NCI-H748 (cell line): ENCODE measurements at regions not wholly inside any gene's neighbourhood (a gene's known extent, or its start where the extent isn't known, plus 50 kb on each side); places are given as distances from the start of the nearest gene placed in this dataset.
"Not testable (repeated sequence)": the region's sequence is repeated elsewhere in the genome, so short reads cannot be mapped to it uniquely, and the experiment has no call there.

Source experiments
- DNase-seq: peaks from one replicate; lab custom pipeline; 2025; ENCODE audit not compliant: unreplicated experiment; lab: John Stamatoyannopoulos, UW

DNA sequence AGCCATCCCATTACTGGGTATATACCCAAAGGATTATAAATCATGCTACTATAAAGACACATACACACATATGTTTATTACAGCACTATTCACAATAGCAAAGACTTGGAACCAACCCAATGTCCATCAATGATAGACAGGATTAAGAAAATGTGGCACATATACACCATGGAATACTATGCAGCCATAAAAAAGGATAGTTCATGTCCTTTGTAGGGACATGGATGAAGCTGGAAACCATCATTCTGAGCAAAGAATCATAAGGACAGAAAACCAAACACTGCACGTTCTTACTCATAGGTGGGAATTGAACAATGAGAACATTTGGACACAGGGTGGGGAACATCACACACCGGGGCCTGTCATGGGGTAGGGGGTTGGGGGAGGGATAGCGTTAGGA is 60.3 kb upstream of the NMU start:
- DNase-seq = not testable (repeated sequence)

DNA sequence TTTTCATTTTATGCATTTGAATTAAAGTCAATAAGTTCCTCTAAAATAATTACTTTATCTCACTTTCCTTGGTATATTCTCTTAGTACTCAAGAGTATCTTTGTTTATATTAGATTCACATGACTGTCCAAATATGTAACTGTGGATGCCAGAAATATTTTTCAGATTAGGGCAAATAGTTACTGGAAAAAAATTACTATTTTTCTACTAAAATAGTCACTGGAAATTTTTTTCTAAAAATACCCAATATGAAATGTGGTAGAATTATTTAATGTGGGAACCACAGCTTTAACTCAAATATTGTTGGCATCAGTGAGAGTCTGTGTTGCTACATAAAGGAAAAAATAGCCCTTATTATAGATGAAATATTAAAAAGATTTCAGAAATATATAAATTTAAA is 70.4 kb upstream of the NMU start:
- no peak for DNase-seq

DNA sequence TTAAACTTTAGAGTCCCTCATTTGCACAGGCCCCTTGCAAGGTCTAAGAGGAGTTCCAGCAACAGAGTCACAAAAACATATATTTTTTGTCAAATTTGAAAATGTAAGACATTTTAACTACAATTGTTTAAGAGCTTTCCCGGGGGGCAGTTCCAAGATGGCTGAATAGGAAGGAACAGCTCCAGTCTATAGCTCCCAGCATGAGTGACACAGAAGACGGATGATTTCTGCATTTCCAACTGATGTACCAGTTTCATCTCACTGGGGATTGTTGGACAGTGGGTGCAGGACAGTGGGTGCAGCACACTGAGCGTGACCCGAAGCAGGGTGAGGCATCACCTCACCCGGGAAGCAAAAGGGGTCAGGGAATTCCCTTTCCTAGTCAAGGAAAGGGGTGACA is 71.4 kb upstream of the NMU start:
- DNase-seq = peak; percentile 0

DNA sequence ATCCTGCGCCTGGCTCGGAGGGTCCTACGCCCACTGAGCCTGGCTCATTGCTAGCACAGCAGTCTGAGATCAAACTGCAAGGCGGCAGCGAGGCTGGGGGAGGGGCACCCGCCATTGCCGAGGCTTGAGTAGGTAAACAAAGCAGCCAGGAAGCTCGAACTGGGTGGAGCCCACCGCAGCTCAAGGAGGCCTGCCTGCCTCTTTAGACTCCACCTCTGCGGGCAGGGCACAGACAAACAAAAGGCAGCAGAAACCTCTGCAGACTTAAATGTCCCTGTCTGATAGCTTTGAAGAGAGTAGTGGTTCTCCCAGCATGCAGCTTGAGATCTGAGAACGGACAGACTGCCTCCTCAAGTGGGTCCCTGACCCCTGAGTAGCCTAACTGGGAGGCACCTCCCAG is 71.9 kb upstream of the NMU start:
- not testable (repeated sequence) for DNase-seq

DNA sequence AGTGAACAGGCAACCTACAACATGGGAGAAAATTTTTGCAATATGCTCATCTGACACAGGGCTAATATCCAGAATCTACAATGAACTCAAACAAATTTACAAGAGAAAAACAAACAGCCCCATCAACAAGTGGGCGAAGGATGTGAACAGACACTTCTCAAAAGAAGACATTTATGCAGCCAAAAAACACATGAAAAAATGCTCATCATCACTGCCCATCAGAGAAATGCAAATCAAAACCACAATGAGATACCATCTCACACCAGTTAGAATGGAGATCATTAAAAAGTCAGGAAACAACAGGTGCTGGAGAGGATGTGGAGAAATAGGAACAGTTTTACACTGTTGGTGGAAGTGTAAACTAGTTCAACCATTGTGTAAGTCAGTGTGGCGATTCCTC is 76.7 kb upstream of the NMU start:
- not testable (repeated sequence) for DNase-seq

DNA sequence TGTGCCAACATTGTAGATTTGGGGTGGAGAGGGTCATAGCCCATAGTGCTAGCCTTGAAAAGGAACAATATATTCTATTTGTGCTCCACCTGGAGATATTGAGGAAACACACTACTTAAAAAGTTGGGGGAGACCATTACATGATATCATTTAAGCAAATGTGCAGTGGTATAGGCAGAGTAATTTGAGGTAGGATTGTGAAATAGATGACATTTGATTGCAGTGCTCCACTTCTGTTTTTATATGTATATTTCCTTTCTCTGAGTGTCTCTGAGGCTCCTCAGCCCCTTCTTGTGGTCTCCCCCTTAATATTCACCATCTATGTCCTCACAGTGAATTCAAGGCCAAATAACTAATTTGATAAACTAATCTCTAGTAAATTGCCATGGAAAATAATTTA is 85.6 kb upstream of the NMU start:
- DNase-seq = no peak

DNA sequence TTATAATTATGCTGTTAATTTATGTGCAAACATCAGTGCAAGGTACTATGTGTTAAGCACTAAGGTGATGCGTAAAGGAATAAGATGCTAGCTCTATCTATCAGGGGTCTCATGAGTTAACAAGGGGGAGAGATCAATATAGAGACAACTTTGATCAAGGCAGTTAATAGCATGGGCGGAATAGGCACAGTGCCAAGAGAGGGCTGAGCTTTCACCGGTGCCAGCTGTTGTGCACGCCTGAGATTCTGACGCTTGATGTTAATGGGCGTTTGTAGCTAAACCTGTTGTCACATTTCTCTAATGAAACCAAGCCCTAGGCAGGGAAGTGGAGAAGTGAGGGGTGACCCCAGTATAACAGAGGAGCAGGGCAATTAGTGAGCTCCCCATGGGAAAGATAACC is 86.0 kb upstream of the NMU start:
- peak; percentile 62 for DNase-seq

DNA sequence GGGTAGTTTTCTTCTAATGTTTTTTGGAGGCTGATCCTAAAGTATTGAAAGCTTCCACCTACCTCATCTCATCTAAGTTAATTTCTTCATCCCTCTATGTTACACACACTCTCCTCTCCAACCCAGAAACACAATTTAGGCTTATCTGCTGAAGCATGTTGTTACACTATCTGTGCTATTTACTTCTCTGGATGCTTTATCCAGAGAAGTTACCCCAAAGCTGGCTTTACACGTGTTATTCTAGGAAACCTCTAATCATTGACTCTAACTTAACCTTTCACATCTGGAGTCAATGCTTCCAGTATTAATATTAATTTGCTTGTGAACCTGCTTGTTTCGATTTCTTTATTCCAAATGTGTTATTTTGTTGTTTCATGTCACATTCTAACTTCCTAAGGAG is 87.3 kb upstream of the NMU start:
- no peak for DNase-seq

DNA sequence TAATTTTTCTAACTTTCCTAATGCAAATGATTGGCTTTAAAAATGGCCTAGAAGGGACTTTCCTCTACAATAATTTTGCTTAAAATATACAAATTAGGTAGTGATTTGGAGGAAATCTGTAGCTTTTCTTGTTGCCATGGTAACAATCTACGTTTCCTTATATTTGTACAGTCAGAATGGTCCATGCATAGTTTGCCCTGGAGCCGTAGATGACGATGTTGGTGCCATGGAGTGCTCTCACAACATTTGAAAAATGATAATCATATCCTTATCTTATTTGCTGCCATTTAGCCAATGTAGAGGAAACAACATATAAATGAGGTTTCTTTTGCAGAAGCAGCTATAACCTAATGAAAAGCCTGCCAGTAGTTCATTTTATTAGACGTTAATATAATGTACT is 89.0 kb upstream of the NMU start:
- DNase-seq = peak; percentile 1

DNA sequence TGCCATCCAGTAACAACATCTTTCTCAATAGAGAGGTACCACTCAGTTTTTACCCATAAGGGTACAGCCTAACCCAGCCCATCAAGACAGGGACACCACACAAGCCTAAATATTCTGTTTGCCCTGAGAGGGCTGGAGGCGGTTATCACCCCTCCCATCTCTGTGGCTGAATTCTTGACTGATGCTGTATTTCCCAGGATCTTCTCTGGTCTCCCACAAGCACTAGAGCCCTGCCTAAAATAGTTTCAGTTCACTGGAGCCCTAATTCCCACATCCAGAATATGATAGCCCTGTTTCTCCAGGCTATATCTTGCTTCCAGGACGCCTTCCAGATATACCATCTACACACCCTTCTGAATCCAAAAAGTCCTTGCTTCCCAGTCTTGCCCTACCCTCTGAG is 91.6 kb upstream of the NMU start:
- DNase-seq = no peak

DNA sequence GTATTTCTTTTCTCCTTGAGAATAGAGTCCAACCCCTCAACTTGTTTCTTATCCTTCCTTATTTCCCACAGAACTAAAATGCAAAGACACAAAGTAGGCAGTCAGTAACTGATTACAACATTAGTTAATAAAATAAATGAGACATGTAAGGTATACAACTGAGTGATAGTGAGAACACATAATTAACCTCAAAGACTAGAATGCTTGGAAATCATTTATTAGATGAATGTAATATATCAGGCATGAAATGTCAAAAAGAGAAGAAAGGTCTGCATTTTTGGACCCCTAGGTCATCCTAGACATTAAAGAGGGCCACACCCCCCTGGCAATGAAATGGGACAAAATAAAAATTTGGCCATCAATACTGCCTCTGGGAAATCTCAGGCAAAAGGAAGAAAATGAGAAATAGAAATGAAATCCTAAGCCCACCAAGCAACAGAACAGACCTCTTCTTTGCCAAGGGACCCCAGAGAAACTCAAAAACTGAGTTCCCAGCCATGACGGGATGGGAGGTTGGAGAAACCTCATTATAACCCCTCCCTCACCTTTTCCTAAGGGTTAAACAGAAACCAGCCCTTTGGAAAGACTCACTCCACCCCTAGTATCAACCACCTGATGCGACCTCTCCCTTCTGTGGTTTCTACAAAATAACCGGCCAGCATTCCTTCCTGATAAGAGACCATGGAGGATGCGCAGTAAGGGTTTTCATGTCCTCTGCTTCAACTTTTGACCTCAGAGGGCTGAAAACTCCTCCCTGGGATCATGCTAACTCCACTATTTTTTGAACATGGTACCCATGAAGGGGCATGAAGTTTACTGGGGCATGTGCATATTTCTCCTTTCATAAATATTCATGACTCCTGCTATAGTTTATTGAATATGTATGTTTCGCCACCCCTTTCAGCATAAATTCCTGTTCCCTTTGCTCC is 90.0 kb upstream of the EXOC1L start:
- no peak for DNase-seq

DNA sequence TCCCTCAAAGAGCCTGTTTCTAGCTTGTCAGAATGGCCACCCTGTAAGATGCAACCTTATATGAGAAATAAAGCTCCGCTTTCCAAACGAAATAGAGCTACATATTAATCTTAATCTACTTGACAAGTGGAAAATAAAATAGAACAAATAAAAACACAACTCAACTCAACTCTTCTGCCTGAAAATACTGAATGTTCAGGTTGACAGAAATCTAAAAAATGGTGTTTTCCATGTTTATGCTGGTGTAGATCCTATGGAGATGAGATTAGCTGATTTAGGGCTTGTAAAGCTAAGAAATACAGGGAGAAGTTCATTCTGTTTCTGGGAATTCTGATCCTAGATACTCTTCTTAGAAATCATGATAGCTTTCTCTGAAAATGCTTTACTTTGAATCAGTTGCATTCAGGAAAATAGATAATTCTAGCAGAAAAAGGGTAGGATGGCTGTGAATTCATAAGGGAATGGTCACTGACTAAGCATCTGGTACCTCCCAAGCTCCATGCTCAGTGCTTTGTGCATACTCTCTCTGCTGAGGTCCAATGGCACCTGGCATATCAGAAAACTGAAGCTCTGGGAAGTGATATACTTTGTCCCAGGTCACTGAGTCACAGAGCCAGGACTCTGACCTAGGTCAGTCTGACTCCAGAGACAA is 89.2 kb upstream of the EXOC1L start:
- DNase-seq = no peak

DNA sequence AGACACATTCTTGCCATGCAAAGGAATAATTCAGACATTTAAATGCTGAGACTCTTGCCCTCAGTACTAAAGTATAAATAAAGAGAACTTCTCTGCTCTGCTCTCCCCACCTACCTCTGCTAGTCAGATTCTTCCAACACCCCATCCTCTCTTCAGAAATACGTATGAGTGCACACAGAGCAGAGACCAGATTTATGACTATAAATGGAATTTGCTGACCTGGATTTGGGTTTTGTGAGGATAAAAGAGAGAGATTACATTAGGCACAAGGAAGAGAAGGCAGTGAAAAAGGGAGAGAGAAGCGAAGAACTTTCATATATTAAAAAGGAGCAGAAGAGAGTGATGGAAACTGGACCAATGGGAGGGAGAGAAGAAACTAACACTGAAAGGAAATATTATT is 87.6 kb upstream of the EXOC1L start:
- no peak for DNase-seq

DNA sequence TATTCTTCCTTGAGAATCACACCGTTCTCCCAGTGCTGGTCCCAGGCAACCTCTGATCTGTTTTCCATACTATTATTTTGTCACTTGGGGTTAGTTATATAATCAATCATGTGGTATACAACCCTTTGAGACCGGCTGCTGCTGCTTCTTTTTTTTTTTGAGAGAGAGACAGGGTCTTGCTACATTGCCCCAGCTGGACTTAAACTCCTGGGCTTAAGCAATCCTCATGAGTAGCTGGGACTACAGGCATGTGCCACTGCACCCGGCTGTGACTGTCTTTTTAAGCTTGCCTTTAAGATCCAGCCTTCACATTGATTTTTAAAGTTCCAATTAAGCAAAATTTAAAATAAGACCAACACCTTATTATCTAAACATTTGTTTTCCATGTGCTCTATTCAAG is 86.7 kb upstream of the EXOC1L start:
- no peak for DNase-seq

DNA sequence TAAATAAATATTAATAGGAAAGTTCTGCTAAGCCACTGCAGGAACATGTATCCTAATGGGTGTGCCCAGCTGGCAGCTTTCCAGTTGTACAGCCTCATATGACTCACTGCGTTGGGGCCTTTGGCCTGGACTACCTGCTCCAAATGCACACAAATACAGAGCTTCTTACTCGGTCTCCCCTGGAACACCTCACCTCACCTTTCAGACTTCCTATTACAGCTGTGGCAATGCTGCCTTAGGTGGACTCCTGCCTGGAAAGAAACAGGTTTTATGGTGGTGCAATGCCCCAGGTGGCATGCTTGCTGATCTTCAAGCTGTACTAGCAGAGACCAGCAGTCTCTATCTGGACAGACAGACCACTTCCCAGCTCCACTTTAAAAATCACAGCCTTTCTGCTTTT is 85.7 kb upstream of the EXOC1L start:
- DNase-seq = peak; percentile 36

DNA sequence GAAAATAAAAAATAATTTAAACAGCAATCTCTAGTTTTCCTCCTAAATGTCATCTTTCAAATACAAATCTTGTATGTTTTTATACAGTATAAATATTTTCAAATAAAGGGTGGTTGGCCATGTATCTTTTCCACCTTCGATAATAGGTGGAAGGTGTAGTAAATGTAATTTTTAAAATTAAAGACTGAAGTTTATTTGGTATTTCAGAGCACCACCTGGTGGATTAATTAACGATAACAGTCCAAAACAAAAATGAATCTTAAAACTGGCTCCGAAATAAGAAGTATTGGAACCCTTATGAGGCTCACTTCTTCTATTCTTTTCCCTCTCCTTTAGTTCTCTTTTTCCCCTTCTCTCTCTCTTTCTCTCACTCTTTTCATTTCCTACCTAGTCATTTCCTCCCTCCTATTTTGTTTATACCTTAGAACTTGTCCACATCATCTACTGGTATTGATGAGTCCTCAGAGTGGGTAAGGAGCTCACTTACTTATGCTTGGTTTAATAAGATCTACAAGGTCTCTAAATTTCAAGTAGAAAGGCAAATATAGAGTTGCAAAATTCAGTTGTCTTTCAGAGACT is 82.9 kb upstream of the EXOC1L start:
- DNase-seq = peak; percentile 6

DNA sequence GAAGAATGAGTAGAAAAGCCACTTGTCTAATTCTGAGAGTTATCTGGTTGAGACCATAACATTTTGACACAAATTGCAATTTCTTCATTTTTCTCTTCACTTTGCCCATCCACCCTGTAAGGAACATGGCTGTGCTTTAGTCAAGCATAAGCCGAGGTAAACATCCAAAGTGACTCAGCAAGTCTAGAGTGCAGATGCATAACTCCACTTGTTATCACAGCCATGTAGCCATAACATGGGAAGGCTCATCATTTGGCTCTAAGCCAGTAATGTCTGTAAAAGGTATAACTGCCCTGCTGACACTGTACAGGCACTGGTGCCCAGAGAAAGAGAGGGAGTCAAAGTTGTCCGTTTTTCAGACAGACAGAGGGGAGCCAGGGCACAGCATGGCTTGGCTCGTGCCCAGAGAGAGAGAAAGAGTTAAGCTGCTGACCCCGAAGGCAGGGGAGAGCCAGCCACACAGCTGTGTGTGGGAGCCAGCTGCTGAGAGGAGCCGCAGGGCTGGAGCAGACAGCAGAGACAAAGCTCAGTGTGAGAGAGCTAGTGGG is 76.9 kb upstream of the EXOC1L start:
- DNase-seq = peak; percentile 27

DNA sequence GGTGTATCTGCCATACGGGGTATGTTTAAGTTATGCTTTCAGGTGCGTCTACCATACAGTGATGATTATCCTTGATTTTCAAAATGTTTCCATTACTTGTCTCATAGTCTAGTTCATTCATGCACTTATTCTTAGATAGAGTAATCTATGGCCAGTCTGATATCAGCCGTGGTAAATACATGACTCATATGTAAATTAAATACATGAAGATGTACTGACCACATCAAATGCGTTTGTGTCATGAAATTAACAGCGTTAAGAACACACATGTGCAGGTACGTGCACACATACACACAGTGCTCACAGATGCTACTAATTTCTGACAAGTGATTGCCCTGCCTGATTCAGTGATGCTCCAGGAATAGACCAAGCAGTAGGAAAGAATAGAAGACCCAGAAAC is 75.2 kb upstream of the EXOC1L start:
- no peak for DNase-seq

DNA sequence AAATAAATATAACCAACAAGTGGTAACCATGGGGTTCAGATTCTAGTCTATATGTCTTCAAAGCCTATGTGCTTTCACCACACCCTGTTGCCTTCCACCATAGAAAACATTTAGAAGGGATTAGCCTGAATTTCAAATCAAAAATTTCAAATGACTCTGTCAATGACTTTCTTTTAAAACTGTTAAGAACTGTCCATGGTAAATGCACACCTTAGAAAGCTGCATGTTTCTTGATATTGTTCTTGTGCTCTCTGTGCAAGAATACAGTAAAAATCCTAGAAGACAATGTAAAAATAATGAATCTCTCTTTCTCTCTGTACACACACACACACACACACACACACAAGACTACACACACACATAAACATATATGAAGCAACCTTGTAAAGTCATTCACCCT is 74.6 kb upstream of the EXOC1L start:
- no peak for DNase-seq

DNA sequence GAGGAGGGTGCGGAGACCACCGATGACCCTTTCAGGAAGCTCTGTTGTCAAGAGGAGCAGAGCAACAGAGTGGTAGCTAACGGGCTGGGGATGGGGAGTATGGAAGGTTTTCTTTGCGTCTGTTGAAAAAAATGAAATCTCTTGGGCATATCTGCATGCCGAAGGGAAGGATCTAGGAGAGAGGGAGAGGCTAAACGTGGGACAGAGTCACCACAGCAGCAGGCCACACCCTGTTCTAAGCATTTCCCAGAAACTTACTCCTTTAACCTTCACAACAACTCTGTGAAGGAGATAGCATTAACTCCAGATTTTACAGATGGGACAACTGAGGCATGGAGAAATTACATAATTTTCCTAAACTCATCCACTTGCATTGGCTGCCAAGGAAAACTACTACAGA is 71.8 kb upstream of the EXOC1L start:
- no peak for DNase-seq

DNA sequence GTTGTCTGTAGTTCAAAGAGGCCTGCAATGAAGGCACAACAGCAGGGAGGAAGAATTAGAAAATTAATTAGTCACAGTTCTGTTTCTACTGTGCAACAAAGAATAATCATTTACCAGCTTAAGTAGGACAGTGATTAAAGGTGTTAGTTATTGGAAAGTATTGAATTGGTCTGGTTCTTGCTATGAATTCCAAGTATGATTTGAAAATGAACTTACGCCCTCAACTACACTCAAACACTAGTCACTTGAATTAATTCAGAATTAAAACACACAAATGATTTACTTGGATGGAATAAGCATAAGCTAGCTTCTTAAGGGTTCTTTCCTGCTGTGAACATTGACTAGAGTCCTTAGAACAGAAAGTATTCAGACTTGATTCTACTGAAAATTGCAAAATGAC is 69.9 kb upstream of the EXOC1L start:
- no peak for DNase-seq

DNA sequence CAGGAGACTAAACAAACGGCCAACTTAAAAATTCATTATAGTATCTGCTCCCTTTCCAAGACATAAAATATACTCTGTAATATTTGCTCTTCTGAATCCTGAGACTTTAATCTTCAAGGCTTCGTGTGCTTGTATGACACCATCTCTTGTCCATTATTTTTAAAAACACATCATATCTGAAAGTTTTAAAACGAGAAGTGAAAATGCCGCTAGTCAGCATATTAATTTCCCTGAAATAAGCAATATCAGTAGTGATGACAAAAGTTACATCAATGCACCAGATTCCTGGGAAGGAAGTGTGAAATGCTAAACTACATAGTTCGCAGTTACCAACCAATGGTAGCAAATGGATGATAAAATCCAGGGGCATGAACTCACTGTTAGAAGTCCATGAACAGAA is 66.8 kb upstream of the EXOC1L start:
- no peak for DNase-seq
